ENCODE measurements at regions not wholly inside any gene's neighbourhood (a gene's known extent, or its start where the extent isn't known, plus 50 kb on each side); places are given as distances from the start of the nearest gene placed in this dataset.

- Histone ChIP-seq H2AFZ (ENCODE audit: low read length) (no peak overlapping the region), H3K27ac (ENCODE audit: insufficient read length, low read depth, low read length) (no peak overlapping the region), H2BK120ac (ENCODE audit: low read depth, low read length, poor library complexity, severe bottlenecking) (no peak overlapping the region), H3T11ph (ENCODE audit: low read length) (no peak overlapping the region), H2BK5ac (ENCODE audit: insufficient read length, low read length) (no peak overlapping the region), H3K79me1 (ENCODE audit: insufficient read depth, low read depth, low read length, poor library complexity, severe bottlenecking) (no peaks in the 10 kb centered on the region), H3K9ac (ENCODE audit: extremely low read depth, insufficient read length, low read length) (no peak overlapping the region), H3K14ac (ENCODE audit: insufficient read depth, low read length) (no peak overlapping the region), H3K4me2 (ENCODE audit: insufficient read depth, insufficient read length, low read length) (no peak overlapping the region), H3K9me3 (ENCODE audit: control insufficient read depth, low read depth, low read length) (no peaks in the 10 kb centered on the region), H2AK5ac (ENCODE audit: insufficient read length, low read length) (no peak overlapping the region), H4K8ac (replicated peaks; ENCODE audit: insufficient read length, low read depth, low read length) (no peak overlapping the region), H4K91ac (ENCODE audit: insufficient read length, low read depth, low read length) (no peak overlapping the region), H2BK12ac (ENCODE audit: insufficient read length, low read depth, low read length) (no peak overlapping the region), H3K4ac (ENCODE audit: low read depth, low read length) (no peak overlapping the region), H4K5ac (ENCODE audit: insufficient read length, low read depth, low read length) (no peak overlapping the region), H3K18ac (ENCODE audit: insufficient read length, low read depth, low read length) (no peak overlapping the region), H3K4me1 (ENCODE audit: insufficient read depth, low read length) (no peaks in the 10 kb centered on the region), H3K23ac (ENCODE audit: insufficient read length, low read depth, low read length) (no peak overlapping the region), H3K23me2 (ENCODE audit: insufficient read length, low read depth, low read length, poor library complexity, severe bottlenecking) (no peaks in the 10 kb centered on the region), H3K27me3 (ENCODE audit: insufficient read depth, low read length) (no peaks in the 10 kb centered on the region), H2BK20ac (ENCODE audit: low read depth, low read length, poor library complexity, severe bottlenecking) (no peak overlapping the region), H3K79me2 (ENCODE audit: insufficient read depth, low read length) (no peaks in the 10 kb centered on the region), H2BK15ac (ENCODE audit: low read depth, low read length) (no peak overlapping the region), H3K56ac (ENCODE audit: insufficient read length, low read depth, low read length) (no peak overlapping the region), H4K20me1 (ENCODE audit: control insufficient read depth, insufficient read depth, insufficient read length) (no peaks in the 10 kb centered on the region)
- Mint-ChIP-seq H3K4me3 (no peak overlapping the region), H3K4me1 (no peaks in the 10 kb centered on the region), H3K27ac (no peak overlapping the region), H3K9me3 (no peaks in the 10 kb centered on the region), H3K27me3 (ENCODE audit: low read depth) (no peaks in the 10 kb centered on the region), H3K36me3 (ENCODE audit: insufficient read depth in 1 of 3, low read depth in 3 of 3) (no peaks in the 10 kb centered on the region)
- DNase-seq, result no peak
- no peak for TF ChIP-seq CTCF (conservative IDR thresholded peaks at IDR 0.05)
- no CpG with 5 or more reads among the region's 1 CpG for WGBS (ENCODE audit: extremely low coverage, insufficient read length, low lambda C conversion rate)
These were observed 130.5 kb upstream of the REG3G start for GRCh38 chr2:78895022-78895421.

Data from H9 (cell line).